Muscle layer of colon (tissue), 2 donors: ENCODE measurements at regions not wholly inside any gene's neighbourhood (a gene's known extent, or its start where the extent isn't known, plus 50 kb on each side); places are given as distances from the start of the nearest gene placed in this dataset.
"Not testable (repeated sequence)": the region's sequence is repeated elsewhere in the genome, so short reads cannot be mapped to it uniquely, and the experiment has no call there.

Experiments
- H3K27ac ChIP-seq: one replicate; pipeline ENCODE4 v1.7.0; 2013; ENCODE audit warnings: low read depth, mild to moderate bottlenecking, low read length, moderate library complexity
- H3K27me3 ChIP-seq, 2 donors: one replicate each; pipeline ENCODE4 v1.7.0; 2013; ENCODE audit warnings: low read length in 2 of 2, mild to moderate bottlenecking in 2 of 2; ENCODE audit not compliant: insufficient read depth in 2 of 2, control insufficient read depth in 1 of 2
- H3K36me3 ChIP-seq: one replicate; pipeline ENCODE4 v1.7.0; 2013; ENCODE audit warnings: mild to moderate bottlenecking, low read length; ENCODE audit not compliant: insufficient read depth
- H3K4me1 ChIP-seq: one replicate; pipeline ENCODE4 v1.7.0; 2013; ENCODE audit warnings: mild to moderate bottlenecking, low read length; ENCODE audit not compliant: insufficient read depth
- H3K4me3 ChIP-seq, 2 donors: one replicate each; pipeline ENCODE4 v1.7.0; 2013; ENCODE audit warnings: low read length in 2 of 2, low read depth in 1 of 2, mild to moderate bottlenecking in 1 of 2, moderate library complexity in 1 of 2
- H3K9ac ChIP-seq: one replicate; pipeline ENCODE4 v1.7.0; 2013; ENCODE audit warnings: low read length
- H3K9me3 ChIP-seq: one replicate; pipeline ENCODE4 v1.7.0; 2013; ENCODE audit warnings: mild to moderate bottlenecking, low read length
- donor health status: abdominal sarcoma.
- donor health status: Adenocarcinoma of cecum.

GRCh38 chr16:61091300-61091699, 944.9 kb downstream of the CDH8 start:
- not testable (repeated sequence) for H3K4me1 ChIP-seq, H3K9ac ChIP-seq, H3K4me3 ChIP-seq, H3K9me3 ChIP-seq, H3K27me3 ChIP-seq, H3K36me3 ChIP-seq, H3K27ac ChIP-seq

DNA sequence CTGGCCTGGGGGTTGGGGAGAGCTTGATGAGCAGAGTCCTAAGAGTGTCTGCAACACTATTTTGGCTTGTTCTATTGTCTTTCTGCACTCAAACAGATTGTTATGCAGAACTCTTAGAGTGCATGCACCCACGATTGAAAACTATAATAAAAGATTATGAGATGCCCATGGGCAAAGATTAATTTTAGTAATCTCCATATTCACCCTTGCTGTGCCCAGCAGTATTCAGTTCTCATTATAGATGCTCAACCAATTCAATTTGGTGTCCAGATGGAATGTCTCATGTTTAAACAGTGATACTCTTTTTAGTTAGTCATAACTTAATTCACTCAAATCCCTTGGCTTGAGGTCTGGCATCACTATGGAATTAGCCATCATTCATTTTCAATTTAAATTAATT, 952.5 kb downstream of the CDH8 start:
- no peak overlapping the region for H3K9ac ChIP-seq
- no peak overlapping the region for H3K27ac ChIP-seq
- no peaks in the 10 kb centered on the region for H3K36me3 ChIP-seq
- H3K27me3 ChIP-seq: no peaks in the 10 kb centered on the region
- no peak overlapping the region for H3K4me3 ChIP-seq
- H3K4me1 ChIP-seq: no peaks in the 10 kb centered on the region
- no peaks in the 10 kb centered on the region for H3K9me3 ChIP-seq

GRCh38 chr16:61074324-61074723, 961.9 kb downstream of the CDH8 start:
- H3K36me3 ChIP-seq: no peaks in the 10 kb centered on the region
- H3K9me3 ChIP-seq: no peaks in the 10 kb centered on the region
- no peaks in the 10 kb centered on the region for H3K4me1 ChIP-seq
- no peak overlapping the region for H3K27ac ChIP-seq
- H3K9ac ChIP-seq: no peak overlapping the region
- H3K27me3 ChIP-seq: no peaks in the 10 kb centered on the region
- no peak overlapping the region for H3K4me3 ChIP-seq

GRCh38 chr16:61057635-61058034, 978.6 kb downstream of the CDH8 start:
- no peaks in the 10 kb centered on the region for H3K27me3 ChIP-seq
- no peak overlapping the region for H3K9ac ChIP-seq
- H3K36me3 ChIP-seq: no peaks in the 10 kb centered on the region
- H3K4me1 ChIP-seq: no peaks in the 10 kb centered on the region
- no peak overlapping the region for H3K27ac ChIP-seq
- H3K4me3 ChIP-seq: no peak overlapping the region
- no peaks in the 10 kb centered on the region for H3K9me3 ChIP-seq

DNA sequence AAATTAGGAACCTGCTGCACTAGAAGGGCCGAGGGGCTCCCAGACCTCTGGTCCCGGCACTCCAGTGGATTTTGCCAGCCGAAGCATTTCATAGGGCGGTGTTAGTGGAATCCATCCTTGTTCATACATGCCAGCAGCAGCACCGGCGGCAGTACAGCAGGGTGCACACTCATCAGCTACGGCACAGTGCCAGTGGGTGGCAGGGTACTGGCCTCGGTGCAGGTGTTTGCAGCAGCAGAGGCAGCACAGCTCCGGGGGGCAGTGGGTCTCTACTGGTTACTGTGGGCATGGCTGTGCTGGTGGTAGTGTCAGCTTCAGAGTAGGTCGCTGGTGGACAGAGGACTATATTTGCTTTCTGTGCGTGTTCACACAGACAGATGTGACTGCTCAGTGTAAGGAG, 985.7 kb downstream of the CDH8 start:
- Histone ChIP-seq H3K27ac (no peak overlapping the region), H3K9ac (no peak overlapping the region), H3K9me3 (no peaks in the 10 kb centered on the region), H3K36me3 (no peaks in the 10 kb centered on the region), H3K4me1 (no peaks in the 10 kb centered on the region), H3K27me3 (no peaks in the 10 kb centered on the region), H3K4me3 (no peak overlapping the region)

DNA sequence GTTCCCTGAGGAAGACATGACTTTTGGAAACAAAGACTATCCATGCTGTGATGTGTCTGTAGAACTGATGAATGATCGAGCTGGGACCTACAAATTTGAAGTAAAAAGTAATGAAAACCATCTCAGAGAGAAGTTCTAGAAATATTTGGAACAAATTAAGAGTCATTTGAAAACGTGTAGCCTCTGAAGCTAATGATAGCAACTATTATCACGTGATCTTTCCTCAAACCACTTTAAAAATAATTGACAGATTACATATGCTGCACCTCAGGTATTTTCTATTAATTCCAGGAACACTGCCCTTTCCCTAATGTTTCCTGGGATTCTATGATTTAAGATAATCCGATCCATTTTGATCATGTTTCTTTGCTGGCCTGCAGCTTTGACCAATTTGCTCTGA, 990.3 kb downstream of the CDH8 start:
- Histone ChIP-seq H3K36me3 (no peaks in the 10 kb centered on the region), H3K27me3 (no peaks in the 10 kb centered on the region), H3K9ac (no peak overlapping the region)

GRCh38 chr16:61042737-61043136, 993.5 kb downstream of the CDH8 start:
- Histone ChIP-seq H3K4me1 (no peaks in the 10 kb centered on the region), H3K27ac (no peak overlapping the region), H3K9me3 (no peaks in the 10 kb centered on the region), H3K4me3 (no peak overlapping the region), H3K9ac (no peak overlapping the region), H3K36me3 (no peaks in the 10 kb centered on the region), H3K27me3 (no peaks in the 10 kb centered on the region)

More for the DNA sequence above, 990.3 kb downstream of the CDH8 start:
- Histone ChIP-seq H3K9me3 (no peaks in the 10 kb centered on the region), H3K4me3 (no peak overlapping the region), H3K4me1 (no peaks in the 10 kb centered on the region), H3K27ac (no peak overlapping the region)

DNA sequence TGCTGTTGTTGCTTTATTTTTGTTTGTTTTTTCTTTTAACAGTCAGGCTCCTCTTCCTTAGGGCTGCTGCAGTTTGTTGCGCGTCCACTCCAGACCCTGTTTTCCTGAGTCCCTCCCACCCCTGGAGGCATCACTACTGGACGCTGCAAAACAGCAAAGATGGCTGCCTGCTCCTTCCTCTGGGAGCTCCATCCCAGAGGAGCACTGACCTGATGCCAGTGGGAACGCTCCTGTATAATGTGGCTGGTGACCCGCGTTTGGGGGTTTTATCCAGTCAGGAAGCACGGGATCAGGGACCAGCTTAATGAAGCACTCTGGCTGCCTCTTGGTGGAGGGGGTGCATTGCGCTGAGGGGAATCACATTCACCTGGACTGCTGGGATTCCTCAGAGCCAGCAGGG, 1005.6 kb downstream of the CDH8 start:
- Histone ChIP-seq H3K36me3 (no peaks in the 10 kb centered on the region), H3K9ac (no peak overlapping the region), H3K4me3 (no peak overlapping the region), H3K27ac (no peak overlapping the region), H3K27me3 (no peaks in the 10 kb centered on the region), H3K9me3 (no peaks in the 10 kb centered on the region), H3K4me1 (no peaks in the 10 kb centered on the region)

- no peak overlapping the region for H3K4me3 ChIP-seq
- H3K4me1 ChIP-seq: no peaks in the 10 kb centered on the region
- H3K9me3 ChIP-seq: no peaks in the 10 kb centered on the region
- no peaks in the 10 kb centered on the region for H3K27me3 ChIP-seq
- no peaks in the 10 kb centered on the region for H3K36me3 ChIP-seq
- no peak overlapping the region for H3K27ac ChIP-seq
- no peak overlapping the region for H3K9ac ChIP-seq
Observed at GRCh38 chr16:61024180-61024900, 1011.9 kb downstream of the CDH8 start.

- H3K36me3 ChIP-seq: no peaks in the 10 kb centered on the region
- H3K4me3 ChIP-seq: no peak overlapping the region
- H3K9me3 ChIP-seq: no peaks in the 10 kb centered on the region
- no peaks in the 10 kb centered on the region for H3K4me1 ChIP-seq
- no peak overlapping the region for H3K27ac ChIP-seq
- no peak overlapping the region for H3K9ac ChIP-seq
- H3K27me3 ChIP-seq: no peaks in the 10 kb centered on the region
Observed at GRCh38 chr16:61014869-61015268, 1021.4 kb downstream of the CDH8 start.

GRCh38 chr16:61007694-61008093, 1028.5 kb downstream of the CDH8 start:
- Histone ChIP-seq H3K4me1 (no peaks in the 10 kb centered on the region), H3K9ac (no peak overlapping the region), H3K4me3 (no peak overlapping the region), H3K36me3 (no peaks in the 10 kb centered on the region), H3K27ac (no peak overlapping the region), H3K27me3 (no peaks in the 10 kb centered on the region), H3K9me3 (no peaks in the 10 kb centered on the region)

- Histone ChIP-seq H3K9me3 (no peaks in the 10 kb centered on the region), H3K27me3 (no peaks in the 10 kb centered on the region), H3K4me3 (no peak overlapping the region), H3K36me3 (no peaks in the 10 kb centered on the region), H3K9ac (no peak overlapping the region), H3K27ac (no peak overlapping the region), H3K4me1 (no peaks in the 10 kb centered on the region)
Observed at GRCh38 chr16:61005952-61006351, 1030.3 kb downstream of the CDH8 start.
